ENCODE measurements at regions not wholly inside any gene's neighbourhood (a gene's known extent, or its start where the extent isn't known, plus 50 kb on each side); places are given as distances from the start of the nearest gene placed in this dataset.

DNA sequence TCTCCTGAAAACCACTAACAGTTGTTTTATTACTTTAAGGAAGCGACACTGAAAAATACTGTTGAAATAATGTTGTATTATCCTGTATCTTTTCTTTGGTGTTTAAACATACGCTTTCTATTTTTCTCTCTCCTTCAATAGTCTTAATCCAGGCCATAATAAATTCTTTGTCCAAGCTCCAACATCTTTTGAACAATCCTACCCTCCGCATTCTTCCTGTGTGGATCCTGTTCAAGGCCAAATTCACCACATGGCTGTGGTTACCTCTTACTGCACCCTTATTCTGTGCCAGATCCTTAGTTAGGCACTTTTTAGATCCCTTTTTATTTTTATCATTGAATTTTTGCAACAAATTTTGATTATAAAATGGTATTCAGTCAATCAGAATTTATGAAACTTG is 1691.5 kb downstream of the MAT2B start:
- no peaks in the 10 kb centered on the region for H3K9me3 ChIP-seq (ENCODE audit: control insufficient read depth in 1 of 2, low read length in 2 of 2)
- H3K4me1 ChIP-seq (ENCODE audit: control insufficient read depth in 1 of 2, insufficient read depth in 2 of 2, low read length in 2 of 2) = no peaks in the 10 kb centered on the region
- no peak overlapping the region for H3K4me3 ChIP-seq (ENCODE audit: low read depth in 1 of 2, low read length in 2 of 2)
- no peak overlapping the region for H3K27ac ChIP-seq (ENCODE audit: low read length)
- no peaks in the 10 kb centered on the region for H3K36me3 ChIP-seq (ENCODE audit: control insufficient read depth in 1 of 2, insufficient read depth in 2 of 2, low read length in 2 of 2)
- no peaks in the 10 kb centered on the region for H3K27me3 ChIP-seq (ENCODE audit: low read depth, low read length)

DNA sequence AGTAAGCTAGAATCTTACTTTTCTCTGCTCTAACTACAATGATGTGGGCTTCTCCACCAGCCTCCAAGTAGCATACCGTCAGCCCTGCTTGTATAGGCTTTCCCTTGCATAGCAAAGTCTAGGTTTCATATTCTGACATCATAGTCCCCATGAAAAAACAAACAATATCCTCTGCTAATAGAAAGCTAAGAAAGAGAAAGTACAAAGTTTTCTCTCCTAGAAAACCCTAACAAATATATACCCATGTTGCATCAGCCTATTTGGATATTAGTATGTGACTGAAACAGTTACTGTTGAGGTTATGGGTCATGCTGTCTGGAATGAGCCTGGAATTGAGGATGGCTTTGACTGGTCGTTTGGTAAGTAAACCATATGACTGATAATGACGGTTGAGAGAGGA is 1696.0 kb downstream of the MAT2B start:
- Histone ChIP-seq H3K9me3 (ENCODE audit: control insufficient read depth in 1 of 2, low read length in 2 of 2) (no peaks in the 10 kb centered on the region), H3K4me1 (ENCODE audit: control insufficient read depth in 1 of 2, insufficient read depth in 2 of 2, low read length in 2 of 2) (no peaks in the 10 kb centered on the region), H3K4me3 (ENCODE audit: low read depth in 1 of 2, low read length in 2 of 2) (no peak overlapping the region), H3K36me3 (ENCODE audit: control insufficient read depth in 1 of 2, insufficient read depth in 2 of 2, low read length in 2 of 2) (no peaks in the 10 kb centered on the region), H3K27me3 (ENCODE audit: low read depth, low read length) (no peaks in the 10 kb centered on the region), H3K27ac (ENCODE audit: low read length) (no peak overlapping the region)

DNA sequence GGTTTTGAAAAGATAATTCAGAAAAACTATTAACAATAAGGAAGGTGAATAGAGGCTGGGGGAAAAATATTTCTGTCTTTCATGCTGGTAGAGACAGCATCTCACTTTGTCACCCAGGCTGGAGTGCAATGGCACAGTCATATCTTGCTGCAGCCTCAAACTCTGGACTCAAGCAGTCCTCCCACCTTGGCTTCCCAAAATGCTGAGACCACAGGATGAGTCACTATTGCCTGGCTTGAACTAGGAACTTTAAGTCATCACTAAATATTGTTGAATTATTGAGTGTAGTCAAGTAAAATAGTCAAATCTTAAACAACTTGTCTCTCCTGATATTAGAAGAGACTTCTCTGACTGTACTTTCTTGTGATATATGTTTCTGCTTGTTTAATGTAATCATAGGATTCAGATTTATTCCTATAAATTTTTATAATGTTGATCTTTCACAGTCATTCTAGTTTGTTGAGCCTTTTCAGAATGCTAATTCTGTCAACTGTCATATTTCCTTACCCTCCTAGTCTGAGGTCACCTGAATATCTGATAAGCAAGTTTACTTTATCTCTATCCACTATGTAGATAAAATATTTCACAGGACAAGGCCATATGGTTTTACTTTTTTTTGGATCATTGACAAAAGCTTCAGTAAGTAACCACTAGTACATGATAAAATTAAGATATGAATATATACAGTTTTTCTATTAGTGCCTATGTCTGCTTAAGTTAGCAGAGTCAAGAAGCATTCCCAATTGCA is 1696.5 kb downstream of the MAT2B start:
- no peaks in the 10 kb centered on the region for H3K27me3 ChIP-seq (ENCODE audit: low read depth, low read length)
- H3K27ac ChIP-seq (ENCODE audit: low read length) = no peak overlapping the region
- no peaks in the 10 kb centered on the region for H3K36me3 ChIP-seq (ENCODE audit: control insufficient read depth in 1 of 2, insufficient read depth in 2 of 2, low read length in 2 of 2)
- H3K9me3 ChIP-seq (ENCODE audit: control insufficient read depth in 1 of 2, low read length in 2 of 2) = no peaks in the 10 kb centered on the region
- H3K4me3 ChIP-seq (ENCODE audit: low read depth in 1 of 2, low read length in 2 of 2) = no peak overlapping the region
- no peaks in the 10 kb centered on the region for H3K4me1 ChIP-seq (ENCODE audit: control insufficient read depth in 1 of 2, insufficient read depth in 2 of 2, low read length in 2 of 2)

DNA sequence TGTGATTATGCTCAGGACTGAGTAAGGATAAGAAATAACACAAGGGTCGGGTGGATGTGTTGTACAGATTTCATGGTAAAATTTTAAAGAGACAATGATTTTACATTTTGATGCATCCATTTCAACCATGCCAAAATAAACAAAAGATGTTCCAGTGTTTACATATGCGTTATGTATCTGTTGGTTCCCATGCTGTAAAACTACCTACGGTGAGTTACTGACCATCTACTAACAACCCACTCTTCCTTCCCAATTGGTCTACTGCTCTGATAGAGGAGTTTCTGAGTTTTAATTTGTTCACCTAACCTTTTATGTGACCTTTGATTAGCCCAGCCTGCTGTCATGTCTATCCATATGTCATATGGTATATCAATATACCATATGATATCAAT is 1697.1 kb downstream of the MAT2B start:
- no peaks in the 10 kb centered on the region for H3K4me1 ChIP-seq (ENCODE audit: control insufficient read depth in 1 of 2, insufficient read depth in 2 of 2, low read length in 2 of 2)
- no peak overlapping the region for H3K27ac ChIP-seq (ENCODE audit: low read length)
- H3K9me3 ChIP-seq (ENCODE audit: control insufficient read depth in 1 of 2, low read length in 2 of 2) = no peaks in the 10 kb centered on the region
- no peaks in the 10 kb centered on the region for H3K27me3 ChIP-seq (ENCODE audit: low read depth, low read length)
- no peaks in the 10 kb centered on the region for H3K36me3 ChIP-seq (ENCODE audit: control insufficient read depth in 1 of 2, insufficient read depth in 2 of 2, low read length in 2 of 2)
- H3K4me3 ChIP-seq (ENCODE audit: low read depth in 1 of 2, low read length in 2 of 2) = no peak overlapping the region

DNA sequence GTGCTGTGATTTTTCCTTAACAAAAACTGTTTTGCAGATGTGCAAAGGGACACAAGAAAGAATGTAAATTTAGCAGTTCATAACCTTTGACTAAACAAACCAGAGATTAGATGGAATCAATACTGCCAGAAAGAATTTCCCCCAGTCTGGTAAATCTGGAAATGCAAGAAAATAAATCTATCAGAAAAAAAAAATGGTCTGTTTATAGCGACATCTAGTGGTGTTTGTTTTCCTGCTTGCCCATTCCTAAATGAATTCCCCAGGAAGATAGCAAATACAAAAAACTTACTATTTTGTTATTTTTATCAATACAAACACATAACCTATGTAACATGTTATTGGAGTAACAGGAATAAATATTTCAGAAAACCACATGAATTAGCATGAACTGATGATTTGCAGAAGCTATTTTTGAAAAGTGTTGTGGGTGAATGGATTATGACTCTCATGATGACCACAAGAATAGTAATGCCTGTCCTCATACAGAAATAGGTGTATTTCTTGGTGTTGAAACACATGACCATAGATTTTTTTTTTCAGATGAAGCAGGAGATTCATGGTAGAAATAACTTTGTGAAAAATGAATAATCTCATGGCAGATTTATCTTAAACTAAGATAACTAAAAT is 1703.8 kb downstream of the MAT2B start:
- Histone ChIP-seq H3K36me3 (ENCODE audit: control insufficient read depth in 1 of 2, insufficient read depth in 2 of 2, low read length in 2 of 2) (no peaks in the 10 kb centered on the region), H3K9me3 (ENCODE audit: control insufficient read depth in 1 of 2, low read length in 2 of 2) (no peaks in the 10 kb centered on the region), H3K4me3 (ENCODE audit: low read depth in 1 of 2, low read length in 2 of 2) (no peak overlapping the region), H3K27me3 (ENCODE audit: low read depth, low read length) (no peaks in the 10 kb centered on the region), H3K27ac (ENCODE audit: low read length) (no peak overlapping the region), H3K4me1 (ENCODE audit: control insufficient read depth in 1 of 2, insufficient read depth in 2 of 2, low read length in 2 of 2) (no peaks in the 10 kb centered on the region)

DNA sequence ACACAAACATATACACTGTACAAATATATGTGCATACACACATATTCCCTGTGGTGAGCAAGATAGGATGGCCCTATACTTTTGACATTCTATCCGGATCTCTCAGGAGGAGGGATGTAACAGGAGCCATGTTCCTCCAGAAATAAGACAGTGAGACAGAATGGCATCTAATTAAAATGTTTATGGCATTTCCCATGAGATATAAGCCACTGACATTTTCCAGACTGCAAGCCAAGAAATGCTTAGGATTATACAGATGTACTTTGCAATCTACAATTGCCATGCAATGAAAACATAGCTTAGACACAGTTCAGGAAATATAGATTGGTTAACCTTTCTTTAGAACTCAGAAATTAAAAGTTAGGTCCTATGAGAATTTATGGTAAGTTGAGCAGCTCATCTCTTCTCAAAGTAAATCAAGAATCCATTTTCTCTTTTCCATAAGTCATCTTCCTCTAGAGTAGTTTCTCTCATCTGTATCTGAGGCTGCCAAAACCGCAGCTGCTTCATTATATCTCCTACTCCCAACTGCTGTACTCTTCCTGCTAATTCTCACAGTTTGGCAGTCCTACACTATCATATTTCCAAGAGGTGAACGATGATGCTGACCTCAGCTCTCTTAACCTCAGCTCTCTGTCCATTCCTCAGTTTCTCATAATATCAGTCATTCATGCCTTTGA is 1719.1 kb downstream of the MAT2B start:
- Histone ChIP-seq H3K27ac (ENCODE audit: low read length) (no peak overlapping the region), H3K27me3 (ENCODE audit: low read depth, low read length) (no peaks in the 10 kb centered on the region), H3K36me3 (ENCODE audit: control insufficient read depth in 1 of 2, insufficient read depth in 2 of 2, low read length in 2 of 2) (no peaks in the 10 kb centered on the region), H3K4me1 (ENCODE audit: control insufficient read depth in 1 of 2, insufficient read depth in 2 of 2, low read length in 2 of 2) (no peaks in the 10 kb centered on the region), H3K4me3 (ENCODE audit: low read depth in 1 of 2, low read length in 2 of 2) (no peak overlapping the region), H3K9me3 (ENCODE audit: control insufficient read depth in 1 of 2, low read length in 2 of 2) (no peaks in the 10 kb centered on the region)

DNA sequence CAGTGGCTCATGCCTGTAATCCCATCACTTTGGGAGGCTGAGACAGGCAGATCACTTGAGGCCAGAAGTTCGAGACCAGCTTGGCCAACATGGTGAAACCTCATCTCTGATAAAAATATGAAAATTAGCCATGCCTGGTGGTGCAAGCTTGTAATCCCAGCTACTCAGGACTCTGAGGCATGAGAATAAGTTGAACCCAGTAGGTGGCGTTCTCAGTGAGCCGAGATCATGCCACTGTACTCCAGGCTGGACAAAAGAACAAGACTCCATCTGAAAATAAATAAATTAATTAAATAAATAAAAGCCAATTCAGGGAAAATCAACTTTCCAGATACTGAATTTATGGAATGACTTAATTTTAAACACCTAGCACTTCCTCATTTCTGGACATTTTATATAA is 1722.1 kb downstream of the MAT2B start:
- H3K4me1 ChIP-seq (ENCODE audit: control insufficient read depth in 1 of 2, insufficient read depth in 2 of 2, low read length in 2 of 2) = no peaks in the 10 kb centered on the region

DNA sequence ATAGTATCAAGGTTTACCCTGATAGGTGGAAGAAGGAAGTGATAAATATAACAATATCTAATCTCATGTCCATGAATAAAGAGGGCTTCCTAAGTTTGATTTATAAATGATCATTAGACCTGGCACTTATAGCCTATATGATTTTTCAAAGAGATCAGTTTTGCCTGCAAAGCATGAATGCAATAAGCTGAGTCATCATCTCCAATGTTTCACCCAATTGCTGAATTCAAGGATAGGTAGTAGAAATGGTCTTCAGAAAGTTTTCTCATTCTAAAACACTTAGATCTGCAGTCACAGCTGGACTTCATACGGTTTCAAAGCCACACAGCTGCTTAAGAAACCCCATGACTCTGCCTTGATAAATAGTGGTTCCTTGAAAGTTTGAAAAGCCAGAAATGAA is 1722.8 kb downstream of the MAT2B start:
- no peaks in the 10 kb centered on the region for H3K36me3 ChIP-seq (ENCODE audit: control insufficient read depth in 1 of 2, insufficient read depth in 2 of 2, low read length in 2 of 2)
- H3K4me1 ChIP-seq (ENCODE audit: control insufficient read depth in 1 of 2, insufficient read depth in 2 of 2, low read length in 2 of 2) = no peaks in the 10 kb centered on the region
- H3K27ac ChIP-seq (ENCODE audit: low read length) = no peak overlapping the region
- H3K27me3 ChIP-seq (ENCODE audit: low read depth, low read length) = no peaks in the 10 kb centered on the region
- no peak overlapping the region for H3K4me3 ChIP-seq (ENCODE audit: low read depth in 1 of 2, low read length in 2 of 2)
- no peaks in the 10 kb centered on the region for H3K9me3 ChIP-seq (ENCODE audit: control insufficient read depth in 1 of 2, low read length in 2 of 2)

More for the DNA sequence above, 1722.1 kb downstream of the MAT2B start:
- H3K4me3 ChIP-seq (ENCODE audit: low read depth in 1 of 2, low read length in 2 of 2) = no peak overlapping the region
- no peaks in the 10 kb centered on the region for H3K9me3 ChIP-seq (ENCODE audit: control insufficient read depth in 1 of 2, low read length in 2 of 2)
- no peaks in the 10 kb centered on the region for H3K36me3 ChIP-seq (ENCODE audit: control insufficient read depth in 1 of 2, insufficient read depth in 2 of 2, low read length in 2 of 2)
- H3K27ac ChIP-seq (ENCODE audit: low read length) = no peak overlapping the region
- H3K27me3 ChIP-seq (ENCODE audit: low read depth, low read length) = no peaks in the 10 kb centered on the region

DNA sequence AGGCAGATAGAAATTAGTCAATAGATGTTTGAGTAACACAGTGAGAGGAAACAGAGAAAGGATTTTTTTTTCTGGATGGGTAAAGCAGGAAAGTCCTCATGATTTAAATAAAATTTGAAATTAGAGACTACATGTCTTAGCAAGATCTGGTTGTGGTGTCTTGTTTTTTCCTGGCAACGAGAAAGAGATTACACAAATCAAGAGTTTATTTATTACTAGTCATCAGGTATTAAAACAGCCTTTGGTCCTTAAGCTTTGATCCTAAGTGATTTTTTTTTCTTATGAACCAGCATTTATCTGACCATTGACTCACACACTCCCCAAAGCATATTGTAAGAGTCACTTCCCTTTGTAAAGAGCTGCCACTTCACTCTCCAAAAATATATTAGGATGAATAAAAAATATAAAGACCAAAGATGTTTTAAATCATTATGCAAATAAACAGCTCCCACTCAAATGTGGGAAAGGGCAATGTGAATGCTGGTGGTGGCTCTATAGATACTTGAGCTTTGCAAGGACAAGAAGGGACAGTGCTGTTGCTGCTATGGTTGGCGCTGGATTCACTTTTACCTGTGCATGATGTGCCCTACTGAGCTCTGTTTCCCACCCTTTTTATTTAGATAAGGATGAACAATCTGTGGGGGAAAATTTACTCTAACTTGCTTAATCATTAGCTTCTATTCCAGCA is 1726.5 kb downstream of the MAT2B start:
- H3K4me1 ChIP-seq (ENCODE audit: control insufficient read depth in 1 of 2, insufficient read depth in 2 of 2, low read length in 2 of 2) = no peaks in the 10 kb centered on the region
- H3K36me3 ChIP-seq (ENCODE audit: control insufficient read depth in 1 of 2, insufficient read depth in 2 of 2, low read length in 2 of 2) = no peaks in the 10 kb centered on the region
- H3K9me3 ChIP-seq (ENCODE audit: control insufficient read depth in 1 of 2, low read length in 2 of 2) = no peaks in the 10 kb centered on the region
- H3K27ac ChIP-seq (ENCODE audit: low read length) = no peak overlapping the region
- no peak overlapping the region for H3K4me3 ChIP-seq (ENCODE audit: low read depth in 1 of 2, low read length in 2 of 2)
- no peaks in the 10 kb centered on the region for H3K27me3 ChIP-seq (ENCODE audit: low read depth, low read length)

DNA sequence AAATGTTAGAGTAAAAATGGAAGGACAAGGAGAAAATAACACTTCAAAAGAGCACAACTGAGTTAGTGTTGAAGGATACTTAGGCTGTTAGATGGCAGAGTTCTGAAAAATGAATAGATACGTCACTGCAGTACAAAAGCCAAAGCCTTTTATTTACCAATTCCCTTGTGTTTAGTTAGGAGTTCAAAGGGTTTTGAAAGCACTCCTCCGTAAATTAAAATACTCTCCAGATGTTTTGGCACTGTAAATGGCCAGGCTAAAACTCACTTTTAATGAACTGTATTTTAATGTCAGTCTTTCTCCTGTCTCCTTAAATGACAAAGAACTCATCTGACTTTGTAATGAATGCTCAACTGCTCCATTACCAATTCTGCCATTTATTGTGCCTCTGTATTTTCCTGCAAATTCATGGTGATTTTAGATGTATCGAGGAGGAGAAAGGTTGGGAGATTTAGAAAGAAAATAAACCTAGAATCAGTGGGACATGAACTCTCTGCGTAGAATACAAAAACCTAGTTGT is 1727.2 kb downstream of the MAT2B start:
- Histone ChIP-seq H3K36me3 (ENCODE audit: control insufficient read depth in 1 of 2, insufficient read depth in 2 of 2, low read length in 2 of 2) (no peaks in the 10 kb centered on the region), H3K4me3 (ENCODE audit: low read depth in 1 of 2, low read length in 2 of 2) (no peak overlapping the region), H3K27me3 (ENCODE audit: low read depth, low read length) (no peaks in the 10 kb centered on the region), H3K9me3 (ENCODE audit: control insufficient read depth in 1 of 2, low read length in 2 of 2) (no peaks in the 10 kb centered on the region), H3K27ac (ENCODE audit: low read length) (no peak overlapping the region), H3K4me1 (ENCODE audit: control insufficient read depth in 1 of 2, insufficient read depth in 2 of 2, low read length in 2 of 2) (no peaks in the 10 kb centered on the region)

DNA sequence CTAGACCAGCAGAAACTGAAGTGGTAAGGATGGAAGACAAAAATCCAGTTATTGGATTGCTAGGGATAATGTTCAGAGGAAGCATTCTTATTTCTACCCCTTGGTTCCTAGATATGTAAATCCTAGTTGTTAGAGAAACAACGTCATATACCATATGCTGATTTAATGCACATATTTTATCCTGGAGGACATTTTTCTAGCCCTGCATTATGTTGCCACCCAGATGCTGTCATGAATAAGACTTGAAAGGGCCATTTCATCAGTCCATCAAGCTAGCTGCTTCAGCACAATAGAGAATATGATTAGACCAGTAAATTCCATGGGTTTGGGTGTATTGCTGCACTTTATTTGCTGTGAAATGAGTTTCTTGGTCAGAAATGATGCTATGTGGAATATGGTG is 1736.4 kb downstream of the MAT2B start:
- H3K4me1 ChIP-seq (ENCODE audit: control insufficient read depth in 1 of 2, insufficient read depth in 2 of 2, low read length in 2 of 2) = no peaks in the 10 kb centered on the region
- H3K9me3 ChIP-seq (ENCODE audit: control insufficient read depth in 1 of 2, low read length in 2 of 2) = no peaks in the 10 kb centered on the region
- H3K27ac ChIP-seq (ENCODE audit: low read length) = no peak overlapping the region
- H3K36me3 ChIP-seq (ENCODE audit: control insufficient read depth in 1 of 2, insufficient read depth in 2 of 2, low read length in 2 of 2) = no peaks in the 10 kb centered on the region
- no peaks in the 10 kb centered on the region for H3K27me3 ChIP-seq (ENCODE audit: low read depth, low read length)
- H3K4me3 ChIP-seq (ENCODE audit: low read depth in 1 of 2, low read length in 2 of 2) = no peak overlapping the region

Data from muscle layer of duodenum (tissue), 2 donors.